H9 (cell line): ENCODE measurements at regions not wholly inside any gene's neighbourhood (a gene's known extent, or its start where the extent isn't known, plus 50 kb on each side); places are given as distances from the start of the nearest gene placed in this dataset.

Experiments
- DNase-seq: peaks from one replicate; pipeline ENCODE4 v3.0.0-alpha.2; 2017
- H2AFZ ChIP-seq: one replicate; pipeline ENCODE4 v1.6.1; 2013; ENCODE audit warnings: mild to moderate bottlenecking, low read length, control low read depth, moderate library complexity
- H2AK5ac ChIP-seq: 2 replicates; pipeline ENCODE4 v1.6.1; 2013; ENCODE audit warnings: low read length, control low read depth, mixed read lengths; ENCODE audit not compliant: insufficient read length
- H2BK120ac ChIP-seq: one replicate; pipeline ENCODE4 v1.6.1; 2013; ENCODE audit warnings: low read depth, mild to moderate bottlenecking, low read length, control low read depth, inconsistent platforms; ENCODE audit not compliant: poor library complexity, severe bottlenecking
- H2BK12ac ChIP-seq: 2 replicates; pipeline ENCODE4 v1.6.1; 2013; ENCODE audit warnings: low read length, control low read depth, mixed read lengths, low read depth; ENCODE audit not compliant: insufficient read length
- H2BK15ac ChIP-seq: 2 replicates; pipeline ENCODE4 v1.6.1; 2013; ENCODE audit warnings: low read depth, low read length, control low read depth
- H2BK20ac ChIP-seq: one replicate; pipeline ENCODE4 v1.6.1; 2013; ENCODE audit warnings: low read depth, mild to moderate bottlenecking, low read length, control low read depth, inconsistent platforms; ENCODE audit not compliant: poor library complexity, severe bottlenecking
- H2BK5ac ChIP-seq: 2 replicates; pipeline ENCODE4 v1.6.1; 2013; ENCODE audit warnings: low read length, control low read depth, mixed read lengths; ENCODE audit not compliant: insufficient read length
- H3K14ac ChIP-seq: 2 replicates; pipeline ENCODE4 v1.6.1; 2013; ENCODE audit warnings: low read length, control low read depth; ENCODE audit not compliant: insufficient read depth
- H3K18ac ChIP-seq: 2 replicates; pipeline ENCODE4 v1.6.1; 2013; ENCODE audit warnings: low read depth, mild to moderate bottlenecking, mixed read lengths, low read length, control low read depth; ENCODE audit not compliant: insufficient read length
- H3K23ac ChIP-seq: 2 replicates; pipeline ENCODE4 v1.6.1; 2013; ENCODE audit warnings: low read length, control low read depth, mixed read lengths, low read depth; ENCODE audit not compliant: insufficient read length
- H3K23me2 ChIP-seq: 2 replicates; pipeline ENCODE4 v1.6.1; 2013; ENCODE audit warnings: low read depth, mild to moderate bottlenecking, mixed read lengths, low read length, control low read depth; ENCODE audit not compliant: insufficient read length, poor library complexity, severe bottlenecking
- H3K27ac ChIP-seq: 2 replicates; pipeline ENCODE4 v1.5.1; 2013; ENCODE audit warnings: low read length, control low read depth, mixed read lengths, low read depth; ENCODE audit not compliant: insufficient read length
- H3K27me3 ChIP-seq: 2 replicates; pipeline ENCODE4 v1.6.1; 2013; ENCODE audit warnings: low read length, control low read depth, inconsistent platforms; ENCODE audit not compliant: insufficient read depth
- H3K4ac ChIP-seq: 2 replicates; pipeline ENCODE4 v1.6.1; 2013; ENCODE audit warnings: low read depth, mild to moderate bottlenecking, control low read depth, inconsistent platforms, low read length, moderate library complexity
- H3K4me1 ChIP-seq: 2 replicates; pipeline ENCODE4 v1.6.1; 2013; ENCODE audit warnings: low read length, control low read depth, inconsistent platforms; ENCODE audit not compliant: insufficient read depth
- H3K4me2 ChIP-seq: 2 replicates; pipeline ENCODE4 v1.6.1; 2013; ENCODE audit warnings: low read length, control low read depth, mixed read lengths; ENCODE audit not compliant: insufficient read length, insufficient read depth
- H3K56ac ChIP-seq: 2 replicates; pipeline ENCODE4 v1.6.1; 2013; ENCODE audit warnings: low read depth, mild to moderate bottlenecking, mixed read lengths, low read length, control low read depth; ENCODE audit not compliant: insufficient read length
- H3K79me1 ChIP-seq: 2 replicates; pipeline ENCODE4 v1.6.1; 2013; ENCODE audit warnings: low read depth, mild to moderate bottlenecking, moderate library complexity, low read length, control low read depth, inconsistent platforms; ENCODE audit not compliant: insufficient read depth, poor library complexity, severe bottlenecking
- H3K79me2 ChIP-seq: 2 replicates; pipeline ENCODE4 v1.6.1; 2013; ENCODE audit warnings: low read length, control low read depth, inconsistent platforms; ENCODE audit not compliant: insufficient read depth
- H3K9ac ChIP-seq: 2 replicates; pipeline ENCODE4 v1.6.1; 2013; ENCODE audit warnings: low read length, control low read depth, mixed read lengths; ENCODE audit not compliant: insufficient read length; ENCODE audit errors: extremely low read depth
- H3K9me3 ChIP-seq: one replicate; pipeline ENCODE4 v1.6.1; 2013; ENCODE audit warnings: low read depth, low read length, inconsistent platforms; ENCODE audit not compliant: control insufficient read depth
- H3T11ph ChIP-seq: one replicate; pipeline ENCODE4 v1.6.1; 2013; ENCODE audit warnings: mild to moderate bottlenecking, low read length, control low read depth, inconsistent platforms
- H4K20me1 ChIP-seq: one replicate; pipeline ENCODE4 v1.6.1; 2013; ENCODE audit not compliant: control insufficient read depth, insufficient read length, insufficient read depth
- H4K5ac ChIP-seq: 2 replicates; pipeline ENCODE4 v1.6.1; 2013; ENCODE audit warnings: low read depth, mild to moderate bottlenecking, mixed read lengths, low read length, control low read depth; ENCODE audit not compliant: insufficient read length
- H4K8ac ChIP-seq: replicated peaks from 2 replicates; pipeline ENCODE4 v1.6.1; 2013; ENCODE audit warnings: low read length, control low read depth, mixed read lengths, low read depth; ENCODE audit not compliant: insufficient read length
- H4K91ac ChIP-seq: 2 replicates; pipeline ENCODE4 v1.6.1; 2013; ENCODE audit warnings: low read depth, mild to moderate bottlenecking, moderate library complexity, mixed read lengths, low read length, control low read depth; ENCODE audit not compliant: insufficient read length
- H3K27ac Mint-ChIP-seq, 3 experiments: 2 replicates in 2 of 3; 3 replicates in 1 of 3; pipeline ENCODE4 v1.8.0; 2020 to 2021; ENCODE audit warnings: mixed read lengths in 3 of 3, mild to moderate bottlenecking in 1 of 3, moderate library complexity in 1 of 3
- H3K27me3 Mint-ChIP-seq: 2 replicates; pipeline ENCODE4 v1.8.0; 2021; ENCODE audit warnings: low read depth, mild to moderate bottlenecking, moderate library complexity, mixed read lengths
- H3K36me3 Mint-ChIP-seq, 3 experiments: 2 replicates in 2 of 3; 3 replicates in 1 of 3; pipeline ENCODE4 v1.8.0; 2020 to 2021; ENCODE audit warnings: low read depth in 3 of 3, mixed read lengths in 3 of 3; ENCODE audit not compliant: insufficient read depth in 1 of 3
- H3K4me1 Mint-ChIP-seq, 2 experiments: 2 replicates each; pipeline ENCODE4 v1.8.0; 2020; ENCODE audit warnings: mixed read lengths in 2 of 2
- H3K4me3 Mint-ChIP-seq, 2 experiments: 2 replicates in 1 of 2; 3 replicates in 1 of 2; pipeline ENCODE4 v1.8.0; 2020 to 2021; ENCODE audit warnings: mild to moderate bottlenecking in 2 of 2, mixed read lengths in 2 of 2, moderate library complexity in 1 of 2
- H3K9me3 Mint-ChIP-seq, 2 experiments: 2 replicates in 1 of 2; 3 replicates in 1 of 2; pipeline ENCODE4 v1.8.0; 2020; ENCODE audit warnings: mild to moderate bottlenecking in 2 of 2, mixed read lengths in 2 of 2, moderate library complexity in 1 of 2
- WGBS: extraction: QIAGEN DNeasy Blood & Tissue Kit; methylation state at CpG from one replicate; pipeline ENCODE4 v1.1.7; 2013; ENCODE audit warnings: missing lambda C conversion rate, low lambda C conversion rate, mixed read lengths; ENCODE audit not compliant: insufficient read length; ENCODE audit errors: extremely low coverage; 5-methylcytosine and 5-hydroxymethylcytosine counted together
- TF ChIP-seq, protein P1 (sequence below): fragments of 200-600 bp; sonication (generic); conservative IDR thresholded peaks from 3 replicates; pipeline ENCODE4 v1.8.0; 2021; ENCODE audit warnings: antibody characterized with exemption, mild to moderate bottlenecking

DNA sequence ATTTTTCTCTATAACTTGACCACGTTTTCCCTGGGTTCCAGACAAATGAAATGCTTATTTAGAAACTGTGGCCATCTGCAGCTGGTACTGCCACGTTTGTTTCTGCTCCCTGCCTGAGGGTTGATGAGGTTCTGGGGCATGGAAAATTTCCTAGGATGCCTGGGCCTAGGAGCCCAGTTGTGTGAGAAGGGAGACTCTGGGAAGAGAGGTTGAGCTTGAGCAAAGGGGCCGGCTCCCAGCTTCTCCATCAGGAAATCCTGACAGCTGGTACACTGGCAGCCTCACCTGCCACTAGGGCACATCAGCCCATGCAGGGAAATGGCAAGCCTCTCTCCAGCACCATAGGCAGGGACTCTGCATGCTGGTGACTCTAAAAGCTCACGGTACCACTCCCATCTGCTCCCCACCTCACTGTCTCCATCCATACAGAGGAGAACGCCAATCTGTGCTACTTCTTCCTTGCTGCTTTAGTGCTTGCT lies 165.4 kb upstream of the PPP2R3A start:
- no peak overlapping the region for H2BK120ac ChIP-seq
- H4K8ac ChIP-seq = no peak overlapping the region
- Mint-ChIP-seq H3K36me3 (no peaks in the 10 kb centered on the region), H3K4me3 (no peak overlapping the region), H3K4me1 (peaks cover 6 to 8% of the 10 kb centered on the region in 2 experiments), H3K27me3 (peaks cover 1% of the 10 kb centered on the region; the same call in 1 of the 2 replicates), H3K9me3 (no peaks in the 10 kb centered on the region), H3K27ac (no peak overlapping the region)
- H3K23ac ChIP-seq = no peak overlapping the region
- H3K23me2 ChIP-seq = no peaks in the 10 kb centered on the region
- no peak overlapping the region for H3K27ac ChIP-seq
- no peak overlapping the region for H2BK5ac ChIP-seq
- no peaks in the 10 kb centered on the region for H3K79me1 ChIP-seq
- H3K4ac ChIP-seq = no peak overlapping the region
- no peak overlapping the region for H3K4me2 ChIP-seq
- H2AK5ac ChIP-seq = no peak overlapping the region
- no peak overlapping the region for H2BK12ac ChIP-seq
- H2BK15ac ChIP-seq = no peak overlapping the region
- no CpG with 5 or more reads among the region's 5 CpGs for WGBS
- H3K56ac ChIP-seq = no peak overlapping the region
- H3K14ac ChIP-seq = no peak overlapping the region
- H3K4me1 ChIP-seq = no peaks in the 10 kb centered on the region
- no peak for DNase-seq
- H4K91ac ChIP-seq = no peak overlapping the region
- no peak overlapping the region for H3K9ac ChIP-seq
- TF ChIP-seq, protein P1, sequence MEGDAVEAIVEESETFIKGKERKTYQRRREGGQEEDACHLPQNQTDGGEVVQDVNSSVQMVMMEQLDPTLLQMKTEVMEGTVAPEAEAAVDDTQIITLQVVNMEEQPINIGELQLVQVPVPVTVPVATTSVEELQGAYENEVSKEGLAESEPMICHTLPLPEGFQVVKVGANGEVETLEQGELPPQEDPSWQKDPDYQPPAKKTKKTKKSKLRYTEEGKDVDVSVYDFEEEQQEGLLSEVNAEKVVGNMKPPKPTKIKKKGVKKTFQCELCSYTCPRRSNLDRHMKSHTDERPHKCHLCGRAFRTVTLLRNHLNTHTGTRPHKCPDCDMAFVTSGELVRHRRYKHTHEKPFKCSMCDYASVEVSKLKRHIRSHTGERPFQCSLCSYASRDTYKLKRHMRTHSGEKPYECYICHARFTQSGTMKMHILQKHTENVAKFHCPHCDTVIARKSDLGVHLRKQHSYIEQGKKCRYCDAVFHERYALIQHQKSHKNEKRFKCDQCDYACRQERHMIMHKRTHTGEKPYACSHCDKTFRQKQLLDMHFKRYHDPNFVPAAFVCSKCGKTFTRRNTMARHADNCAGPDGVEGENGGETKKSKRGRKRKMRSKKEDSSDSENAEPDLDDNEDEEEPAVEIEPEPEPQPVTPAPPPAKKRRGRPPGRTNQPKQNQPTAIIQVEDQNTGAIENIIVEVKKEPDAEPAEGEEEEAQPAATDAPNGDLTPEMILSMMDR = no peak
- H3K27me3 ChIP-seq = no peaks in the 10 kb centered on the region; the same call in 1 of the 2 replicates
- H4K5ac ChIP-seq = no peak overlapping the region
- no peak overlapping the region for H3K18ac ChIP-seq
- no peaks in the 10 kb centered on the region for H4K20me1 ChIP-seq
- H2AFZ ChIP-seq = no peak overlapping the region
- H3K79me2 ChIP-seq = no peaks in the 10 kb centered on the region
- no peaks in the 10 kb centered on the region for H3K9me3 ChIP-seq
- H2BK20ac ChIP-seq = no peak overlapping the region
- no peak overlapping the region for H3T11ph ChIP-seq
